ENCODE measurements at regions not wholly inside any gene's neighbourhood (a gene's known extent, or its start where the extent isn't known, plus 50 kb on each side); places are given as distances from the start of the nearest gene placed in this dataset.

DNA sequence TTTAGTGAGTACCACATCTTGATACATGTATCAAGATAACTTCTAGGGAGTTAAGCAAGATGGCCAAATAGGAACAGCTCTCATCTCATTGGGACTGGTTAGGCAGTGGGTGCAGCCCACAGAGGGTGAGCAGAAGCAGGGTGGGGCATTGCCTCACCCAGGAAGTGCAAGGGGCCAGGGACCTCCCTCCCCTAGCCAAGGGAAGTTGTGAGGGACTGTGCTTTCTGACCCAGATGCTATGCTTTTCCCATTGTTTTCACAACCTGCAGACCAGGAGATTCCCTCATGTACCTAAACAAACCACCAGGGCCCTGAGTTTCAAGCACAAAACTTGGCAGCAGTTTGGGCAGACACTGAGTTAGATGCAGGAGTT is 665.0 kb upstream of the CBLB start:
- no peak for DNase-seq (ENCODE audit: low spot score)

DNA sequence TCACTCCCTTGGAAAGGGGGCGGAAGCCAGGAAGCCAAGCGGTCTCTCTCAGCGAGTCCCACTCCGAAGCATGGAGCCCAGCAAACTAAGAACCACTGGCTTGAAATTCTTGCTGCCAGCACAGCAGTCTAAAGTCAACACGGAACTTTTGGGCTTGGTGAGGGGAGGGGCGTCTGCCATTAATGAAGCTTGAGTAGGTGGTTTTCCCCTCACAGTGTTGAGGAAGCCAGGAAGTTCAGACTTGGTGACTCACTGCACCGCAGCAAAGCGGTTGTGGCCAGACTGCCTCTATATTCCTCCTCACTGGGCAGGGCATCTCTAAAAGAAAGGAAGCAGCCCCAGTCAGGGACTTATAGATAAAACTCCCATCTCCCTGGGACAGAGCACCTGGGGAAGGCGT is 665.4 kb upstream of the CBLB start:
- DNase-seq (ENCODE audit: low spot score) = no peak

DNA sequence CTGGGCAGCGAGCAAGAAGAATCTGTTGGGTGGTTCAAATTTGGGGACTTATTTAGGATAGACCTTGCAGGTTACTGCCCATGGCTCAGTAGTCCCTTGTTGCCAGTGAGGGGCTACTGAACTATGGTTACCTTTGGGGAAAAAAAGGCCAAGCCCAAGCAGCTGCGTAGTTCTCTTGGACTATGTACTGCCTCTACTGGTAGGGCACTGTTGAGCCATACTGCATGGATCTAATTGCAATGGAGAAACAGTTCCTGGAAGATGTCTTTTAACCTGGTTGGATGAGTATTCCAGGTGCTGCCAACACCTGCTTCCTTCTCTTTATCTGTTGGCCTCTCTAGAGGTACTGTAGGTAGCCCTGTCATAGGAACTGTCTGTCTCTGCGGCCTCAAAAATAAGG is 671.9 kb upstream of the CBLB start:
- no peak for DNase-seq (ENCODE audit: low spot score)

DNA sequence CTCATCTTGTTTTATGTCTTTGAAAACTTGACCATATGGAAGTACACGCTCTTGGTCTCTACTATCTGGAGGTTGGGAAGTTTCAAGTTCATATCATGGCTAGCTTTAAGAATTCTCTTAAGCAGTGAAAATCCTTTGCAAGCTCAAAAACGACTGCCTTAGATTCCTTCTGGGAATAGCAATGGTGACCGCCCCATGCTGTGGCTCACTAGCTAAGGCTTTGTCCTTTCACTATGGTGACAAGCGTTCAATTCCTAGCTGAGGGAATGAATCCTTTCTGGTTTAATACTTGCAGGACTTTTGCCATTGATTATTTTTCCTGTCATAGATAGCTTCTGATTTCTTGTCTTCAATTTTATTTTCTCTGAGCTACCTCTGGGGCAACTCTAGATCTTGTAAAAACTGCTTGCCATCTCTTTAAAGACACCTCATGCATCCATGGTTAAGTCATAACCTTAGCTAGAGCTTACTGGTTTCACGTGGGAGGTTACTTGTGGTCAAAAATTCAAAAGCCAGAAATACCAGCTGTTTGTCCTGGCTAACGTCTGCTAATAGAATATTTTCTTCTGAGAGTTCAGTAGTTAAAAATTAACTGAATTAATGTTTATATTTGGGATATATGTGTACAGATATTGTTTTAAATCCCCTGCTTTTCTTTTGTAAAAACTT is 673.4 kb upstream of the CBLB start:
- no peak for DNase-seq (ENCODE audit: low spot score)

DNA sequence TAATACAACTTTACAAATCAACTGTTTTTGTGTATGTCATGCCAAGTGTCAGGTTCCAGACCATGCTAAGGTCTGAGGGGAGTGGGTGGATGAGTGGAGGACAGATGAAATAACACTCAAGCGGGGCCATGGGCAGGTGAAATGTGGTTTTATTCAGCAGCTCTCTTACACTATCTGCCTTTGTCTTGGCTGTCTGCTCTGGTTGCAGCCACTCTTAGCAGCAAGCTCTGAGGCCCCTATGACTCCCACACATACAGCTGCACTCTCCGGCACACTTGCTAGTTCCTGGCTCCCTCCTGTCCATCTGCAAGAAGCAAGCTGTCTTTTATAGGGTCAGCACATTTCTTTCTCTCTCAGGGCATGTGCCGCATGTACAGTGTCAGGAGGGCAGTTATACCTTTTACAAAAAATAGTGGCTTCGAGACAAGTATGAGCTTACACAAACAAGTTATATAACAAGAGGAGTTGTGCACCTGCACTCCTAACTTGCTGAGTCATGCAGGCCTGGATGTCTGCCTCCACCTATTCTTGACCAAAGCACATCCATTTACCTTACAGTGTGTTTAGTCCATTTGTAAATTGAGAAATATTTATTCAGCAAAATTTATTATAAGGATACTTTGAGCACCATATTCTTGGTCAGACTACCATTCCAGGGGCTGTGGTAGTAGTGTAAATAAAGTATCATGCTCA is 683.7 kb upstream of the CBLB start:
- no peak for DNase-seq (ENCODE audit: low spot score)

DNA sequence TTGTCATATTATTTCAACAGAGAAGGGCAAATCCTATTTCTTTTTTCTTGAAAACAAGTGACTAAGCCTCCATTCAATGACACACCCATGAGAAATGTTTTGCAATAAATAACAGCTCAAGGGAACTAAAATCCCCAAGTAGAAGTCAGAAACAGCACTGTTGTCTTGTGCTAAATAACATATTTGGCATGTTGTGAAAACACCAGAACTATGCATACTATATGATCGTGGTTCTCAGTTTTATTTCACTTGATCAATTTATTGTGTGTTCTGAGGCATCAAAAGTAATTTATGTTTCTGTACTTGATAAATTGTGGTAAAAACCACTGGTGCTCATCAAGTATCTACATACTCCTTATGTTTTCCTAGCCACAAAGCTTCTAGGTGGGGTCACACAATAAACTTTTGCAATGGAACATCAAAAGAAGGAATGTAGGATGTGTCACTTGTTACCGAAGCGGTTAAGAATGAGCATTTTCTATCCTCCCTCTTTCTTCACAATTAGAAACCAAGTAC is 691.7 kb upstream of the CBLB start:
- no peak for DNase-seq (ENCODE audit: low spot score)

DNA sequence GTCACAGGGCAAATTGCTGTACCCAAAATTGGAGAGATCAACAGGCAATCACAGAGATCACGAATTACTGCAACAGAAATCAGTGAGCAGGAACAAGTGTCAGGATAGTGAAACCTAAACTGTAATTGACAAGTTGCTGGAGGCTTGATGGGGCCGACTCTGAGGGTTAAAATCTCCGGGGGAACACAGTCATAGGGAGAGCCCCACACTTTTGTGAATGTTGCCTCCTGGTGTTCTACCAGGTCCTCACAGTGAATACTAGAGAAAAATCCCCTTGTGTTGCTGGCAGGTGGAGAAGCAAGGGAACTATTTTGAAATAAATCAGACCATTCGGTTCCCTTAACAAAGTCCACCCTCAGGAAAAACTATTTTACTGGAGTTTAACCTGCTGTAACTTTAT is 697.5 kb upstream of the CBLB start:
- DNase-seq (ENCODE audit: low spot score) = no peak

DNA sequence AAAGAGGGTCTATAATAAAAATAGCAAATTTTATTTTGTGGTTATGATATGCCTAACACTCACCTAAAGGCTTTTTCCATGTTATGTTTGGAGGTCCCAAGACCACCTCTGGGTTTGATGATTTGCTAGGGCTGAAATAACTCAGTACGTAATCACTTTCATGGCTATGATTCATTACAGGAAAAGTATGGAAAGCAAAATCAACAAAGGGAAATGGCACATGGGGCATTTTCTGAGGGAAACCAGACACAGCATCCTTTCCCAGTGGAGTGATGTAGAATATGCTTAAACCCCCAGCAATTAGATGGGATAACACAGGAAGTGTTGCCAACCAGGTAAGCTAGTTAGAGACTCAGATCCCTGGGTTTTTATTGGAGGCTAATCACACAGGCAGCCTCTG is 701.6 kb upstream of the CBLB start:
- no peak for DNase-seq (ENCODE audit: low spot score)

DNA sequence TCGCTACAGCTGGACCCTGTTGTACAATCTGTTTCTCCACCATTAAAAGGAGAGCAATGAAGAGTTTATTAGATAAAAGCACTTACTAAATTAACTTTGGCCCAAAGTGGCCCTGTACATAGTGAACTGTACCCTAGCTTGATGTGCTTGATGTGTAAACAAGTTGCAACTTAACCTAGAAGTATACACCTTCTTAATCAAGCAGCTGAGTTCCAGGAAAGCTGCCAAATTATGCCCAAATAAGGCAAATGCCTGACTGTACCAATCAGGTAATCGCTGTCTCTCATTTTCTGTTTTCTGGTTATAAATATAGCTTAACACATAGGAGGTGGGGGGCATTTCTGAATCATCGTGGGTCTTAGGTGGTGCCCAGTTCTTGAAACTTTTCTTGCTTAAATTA is 704.8 kb upstream of the CBLB start:
- no peak for DNase-seq (ENCODE audit: low spot score)

DNA sequence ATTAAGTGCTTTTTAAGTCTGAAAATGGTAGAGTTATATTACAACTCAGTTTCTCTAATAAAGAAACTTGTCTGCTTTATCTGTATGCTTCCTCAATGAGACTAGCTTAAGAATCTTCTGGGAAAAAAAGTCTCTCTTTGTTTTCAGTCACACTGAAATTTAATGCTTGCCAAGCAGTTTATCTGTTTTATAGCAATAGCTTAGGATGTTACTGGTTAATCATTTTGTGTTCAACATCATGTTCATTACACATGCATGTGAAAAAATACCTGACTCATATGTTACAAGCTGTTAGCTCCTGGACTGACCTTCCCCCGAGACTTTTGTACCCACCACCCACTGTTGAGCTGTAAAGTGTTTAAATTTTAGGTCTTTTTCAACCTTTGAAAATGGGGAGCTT is 706.2 kb upstream of the CBLB start:
- DNase-seq (ENCODE audit: low spot score) = no peak

DNA sequence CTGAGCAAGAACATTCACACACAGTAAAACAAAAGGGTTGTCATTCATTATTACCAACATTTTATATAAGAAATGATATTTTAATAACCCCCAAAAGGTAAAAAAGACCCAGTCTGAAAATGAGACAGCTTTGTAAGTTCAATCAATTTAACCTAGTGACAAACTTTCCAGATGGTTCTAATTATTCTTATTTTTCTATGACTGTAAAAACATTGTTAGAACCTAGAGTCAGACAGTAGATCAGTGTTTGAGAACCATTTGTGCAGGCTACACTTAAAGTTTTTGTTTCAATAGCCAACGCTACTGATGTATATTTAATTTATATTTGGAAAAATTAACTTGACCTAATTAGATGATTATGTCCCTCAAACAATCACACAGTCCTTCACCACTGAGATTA is 708.4 kb upstream of the CBLB start:
- no peak for DNase-seq (ENCODE audit: low spot score)

DNA sequence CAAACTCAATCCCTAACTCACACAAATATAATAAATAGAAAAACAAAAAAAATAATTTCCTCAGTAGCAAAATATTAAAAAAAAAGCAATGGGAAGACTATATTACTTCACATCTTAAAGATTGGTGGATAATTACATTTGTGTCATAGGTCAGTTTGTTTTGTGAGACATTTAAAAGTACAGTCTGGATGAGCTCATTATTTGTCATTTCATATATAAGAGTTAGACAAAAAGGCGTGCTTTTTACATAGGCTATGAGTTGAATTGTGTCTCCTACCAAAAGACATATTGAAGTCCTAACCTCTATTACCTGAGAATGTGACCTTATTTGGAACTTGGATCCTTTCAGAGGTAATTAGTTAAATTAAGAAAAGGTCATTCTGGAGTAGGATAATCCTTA is 710.1 kb upstream of the CBLB start:
- no peak for DNase-seq (ENCODE audit: low spot score)

DNA sequence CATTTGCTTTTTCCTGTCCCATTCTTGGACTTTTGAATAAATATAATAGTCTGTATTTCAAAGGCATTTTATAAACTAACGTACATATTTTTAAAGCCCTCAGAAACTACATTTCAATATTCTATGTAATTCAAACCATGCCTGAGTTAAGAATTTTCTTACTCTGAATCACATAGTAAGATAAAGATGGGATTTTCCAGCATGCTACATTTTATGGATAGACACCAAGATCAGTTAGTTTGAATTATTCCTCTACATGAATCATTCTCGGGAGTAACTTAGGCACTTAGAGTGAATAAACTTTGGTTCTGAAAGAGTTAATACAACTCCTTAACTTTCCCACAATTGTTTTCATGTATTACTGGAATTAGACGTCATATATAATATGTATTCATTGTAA is 713.3 kb upstream of the CBLB start:
- DNase-seq (ENCODE audit: low spot score) = no peak

DNA sequence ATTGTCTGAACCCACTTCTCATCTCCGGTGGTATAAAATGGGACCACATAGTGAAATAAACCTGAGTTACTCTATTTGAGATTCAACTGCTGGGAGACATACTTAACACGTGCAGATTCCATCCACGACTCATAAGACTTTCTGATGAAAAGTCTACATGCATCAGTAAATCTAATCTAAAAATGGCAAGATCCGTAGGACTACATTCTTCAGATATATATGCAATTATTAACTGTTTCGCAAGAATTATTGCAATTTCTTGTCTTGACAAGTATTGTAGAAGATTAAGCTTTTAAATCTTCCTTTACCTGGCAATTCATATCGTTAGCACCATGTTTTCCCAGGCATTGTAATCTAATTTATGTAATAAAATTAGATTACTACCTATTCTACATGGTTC is 718.7 kb upstream of the CBLB start:
- DNase-seq (ENCODE audit: low spot score) = no peak

DNA sequence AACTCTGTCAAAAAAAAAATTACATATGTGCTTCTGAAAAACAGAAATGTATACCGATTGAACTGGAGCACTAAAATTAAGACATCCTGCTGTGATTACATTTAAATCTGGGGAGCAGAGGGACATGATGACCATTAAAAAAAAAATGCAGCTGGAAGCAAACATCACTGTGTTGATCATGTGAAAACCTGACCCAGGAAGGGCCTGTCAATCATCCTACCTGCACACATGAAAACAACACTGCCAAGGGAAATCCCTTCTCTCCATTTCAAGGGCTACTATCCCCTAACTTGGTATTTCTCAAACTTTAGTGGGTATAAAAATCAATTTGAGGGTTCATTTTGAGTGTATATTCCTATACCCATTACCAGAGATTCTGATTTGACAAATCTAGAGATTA is 719.9 kb upstream of the CBLB start:
- no peak for DNase-seq (ENCODE audit: low spot score)

DNA sequence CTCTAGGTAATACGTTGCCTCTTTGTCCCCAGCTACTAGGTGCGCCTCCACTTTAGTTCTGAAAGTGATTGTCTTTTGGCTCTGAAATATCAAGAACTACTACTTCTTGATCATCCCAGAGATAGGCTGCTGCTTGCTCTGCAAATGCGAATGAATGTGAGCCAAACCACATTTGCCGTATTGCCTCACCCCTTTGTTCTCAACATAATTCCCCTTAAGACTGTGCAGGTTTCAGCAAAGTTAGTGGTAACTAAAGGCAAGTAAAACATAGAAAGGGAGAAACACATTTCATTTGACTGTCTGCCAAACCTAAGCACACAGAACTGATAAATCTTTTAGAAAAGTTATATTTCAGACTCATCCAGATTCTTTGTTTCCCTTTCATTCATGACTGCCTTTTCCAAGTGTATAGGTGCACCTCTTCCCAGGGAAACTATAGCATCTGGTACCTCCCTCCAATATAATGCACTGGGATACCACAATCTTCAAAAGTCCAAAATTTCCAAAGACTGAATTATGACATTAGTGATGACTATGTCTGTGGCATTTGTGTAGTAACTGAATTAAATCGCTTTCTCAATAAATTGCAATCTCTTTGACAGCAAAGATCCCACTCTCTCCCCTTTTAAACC is 720.6 kb upstream of the CBLB start:
- no peak for DNase-seq (ENCODE audit: low spot score)

DNA sequence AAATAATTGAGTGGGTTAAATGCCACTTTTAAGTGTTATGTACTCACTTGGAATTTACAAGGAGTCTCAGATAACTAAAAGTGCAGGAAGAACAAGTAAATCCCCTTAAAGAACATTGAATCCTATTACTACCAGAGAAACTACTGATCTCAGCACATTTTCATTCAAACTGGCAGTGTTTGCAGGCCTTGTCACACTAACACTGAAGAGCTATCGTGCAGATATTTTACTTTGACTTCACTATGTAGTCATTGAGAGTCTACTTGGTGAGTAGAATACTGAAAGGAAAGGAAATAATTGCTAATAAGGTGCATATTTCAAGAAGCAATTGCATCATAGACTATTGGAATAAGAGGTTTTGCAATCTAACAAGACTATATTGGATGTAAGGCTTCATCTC is 721.4 kb upstream of the CBLB start:
- DNase-seq (ENCODE audit: low spot score) = no peak

DNA sequence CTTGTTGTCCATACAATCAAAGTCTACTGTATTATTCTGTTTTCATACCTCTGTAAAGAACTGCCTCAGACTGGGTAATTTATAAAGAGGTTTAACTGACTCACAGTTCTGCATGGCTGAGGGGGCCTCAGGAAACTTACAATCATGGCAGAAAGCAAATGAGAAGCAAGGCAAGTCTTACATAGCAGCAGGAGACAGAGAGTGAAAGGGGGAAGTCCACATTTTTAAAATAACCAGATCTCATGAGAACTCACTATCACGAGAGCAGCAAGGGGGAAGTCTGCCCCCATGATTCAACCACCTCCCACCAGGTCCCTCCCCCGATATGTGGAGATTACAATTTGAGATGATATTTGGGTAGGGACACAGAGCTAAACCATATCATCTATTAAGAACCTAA is 724.6 kb upstream of the CBLB start:
- DNase-seq (ENCODE audit: low spot score) = no peak

DNA sequence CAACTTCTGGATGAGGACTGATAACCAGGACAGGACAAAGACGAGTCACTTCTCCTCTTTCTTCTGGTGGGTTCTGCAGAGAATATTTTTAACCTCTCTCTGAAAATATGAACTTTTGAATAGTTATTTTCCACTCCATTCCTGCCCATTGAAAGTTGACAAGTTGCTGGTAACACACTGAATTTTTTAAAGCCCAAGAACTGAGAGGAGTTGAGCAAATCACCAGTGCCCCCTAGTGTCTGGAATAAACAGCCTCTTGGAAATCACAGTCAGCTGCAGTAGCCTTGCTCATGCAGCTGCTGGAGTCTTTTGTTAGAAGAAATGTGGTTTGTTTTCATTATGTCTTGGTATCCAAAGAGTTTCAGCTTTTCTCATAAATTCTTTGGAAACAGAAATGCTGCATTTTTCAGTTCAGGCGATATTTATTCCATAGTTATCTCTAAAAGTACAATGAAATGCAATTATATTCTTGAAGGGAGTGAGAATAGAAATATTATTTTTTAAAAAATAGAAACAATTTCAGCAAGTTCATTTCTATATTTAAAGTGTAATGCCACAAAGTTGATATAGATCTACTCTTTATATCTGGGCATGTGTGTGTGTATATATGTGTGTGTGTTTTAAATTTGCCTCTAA is 741.0 kb upstream of the CBLB start:
- peak; percentile 93 for DNase-seq (ENCODE audit: low spot score)

DNA sequence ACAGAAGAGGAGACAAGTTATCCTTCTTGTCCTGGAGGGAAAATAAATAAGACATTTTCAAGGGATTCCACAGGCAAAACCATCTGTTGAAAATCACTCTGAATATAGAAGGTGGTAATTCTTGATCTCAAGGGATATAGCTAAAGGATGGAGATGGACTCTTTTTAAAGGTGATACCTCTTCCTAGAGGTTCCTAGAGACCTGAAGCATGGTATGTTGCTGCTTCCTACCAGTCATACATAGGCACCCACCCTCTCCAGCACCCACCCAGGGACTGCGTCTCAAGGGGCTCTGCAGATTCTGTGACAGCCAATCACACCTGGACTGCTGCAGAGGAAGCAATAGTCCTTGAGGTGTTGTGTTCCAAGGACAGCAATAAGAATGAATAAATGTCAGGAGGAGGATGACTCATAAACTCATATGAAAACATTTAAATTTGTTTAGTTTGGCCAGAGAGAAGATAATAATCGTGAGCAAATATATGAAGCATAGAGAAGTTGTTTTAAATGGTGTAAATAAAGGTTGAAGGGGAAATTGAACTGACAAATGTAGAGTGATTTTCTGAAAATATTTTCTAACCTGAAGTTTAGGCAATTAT is 741.6 kb upstream of the CBLB start:
- DNase-seq (ENCODE audit: low spot score) = no peak

DNA sequence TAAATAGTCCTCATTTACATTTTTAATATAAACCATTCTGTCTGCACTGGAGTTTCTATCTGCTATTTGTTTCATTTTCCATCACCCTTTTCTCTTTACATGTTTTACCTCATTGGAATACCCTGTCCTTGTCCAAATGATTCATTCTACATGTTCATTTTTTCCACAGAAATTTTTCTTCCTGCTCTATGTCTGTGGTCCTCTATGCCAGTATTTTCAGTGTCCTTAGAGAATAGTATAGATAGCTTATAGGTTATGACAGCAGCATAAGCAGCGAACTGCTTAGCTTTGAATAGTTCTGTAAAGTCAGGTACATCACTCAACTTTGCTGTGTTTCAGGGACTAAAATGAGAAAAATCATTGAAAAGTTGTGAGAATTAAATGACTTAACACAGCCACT is 742.3 kb upstream of the CBLB start:
- DNase-seq (ENCODE audit: low spot score) = no peak

DNA sequence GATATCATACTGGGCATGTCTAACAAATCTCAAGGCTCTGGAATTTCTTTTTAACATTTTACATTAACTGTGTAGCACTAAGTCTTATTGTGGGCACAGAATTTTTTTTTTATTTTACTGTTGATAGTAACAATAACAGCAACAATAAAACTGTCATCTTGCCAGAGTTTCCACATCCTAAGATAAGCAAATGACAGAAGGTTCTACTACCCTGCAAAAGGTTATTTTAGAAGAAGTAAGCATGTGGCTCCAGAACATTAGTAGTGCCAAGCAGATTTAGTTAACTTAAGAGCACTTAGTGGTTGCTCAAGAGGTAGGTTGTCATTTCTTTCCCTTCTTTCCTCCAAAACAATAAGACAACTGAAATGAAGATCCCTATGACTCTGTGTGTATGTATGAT is 743.0 kb upstream of the CBLB start:
- DNase-seq (ENCODE audit: low spot score) = no peak

DNA sequence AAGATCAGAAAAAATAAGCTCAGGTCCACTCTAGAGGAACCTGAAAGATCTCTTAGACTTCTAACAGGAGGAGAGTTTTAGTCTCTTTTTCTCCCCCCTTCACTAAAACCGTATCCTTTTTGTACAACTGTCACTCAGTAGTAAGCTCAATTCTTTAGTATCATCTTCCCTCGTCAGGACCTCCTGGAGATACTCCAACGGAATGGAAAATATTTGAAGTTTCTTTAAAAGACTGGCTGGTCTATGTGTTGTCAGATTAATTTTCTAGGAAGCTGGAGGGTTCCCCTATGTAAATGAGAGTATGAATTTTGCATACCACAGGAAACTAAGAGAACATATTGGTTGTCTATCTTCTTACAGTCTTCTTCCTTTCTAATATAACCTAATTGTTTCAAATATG is 747.7 kb upstream of the CBLB start:
- DNase-seq (ENCODE audit: low spot score) = no peak
